Cardiac muscle cell (in vitro differentiated cells and primary cell): ENCODE measurements at regions not wholly inside any gene's neighbourhood (a gene's known extent, or its start where the extent isn't known, plus 50 kb on each side); places are given as distances from the start of the nearest gene placed in this dataset.

Experiments used
- DNase-seq, 2 donors: peaks; one replicate each; pipeline versions ENCODE4 v3.0.0 to v3.0.0-alpha.2; 2010 to 2017; ENCODE audit warnings: low read depth in 1 of 2, low spot score in 1 of 2
- H3K27ac ChIP-seq: fragments of 200-600 bp; sonication (generic); 2 replicates; pipeline ENCODE4 v1.5.1; 2016
- H3K27me3 ChIP-seq: fragments of 200-600 bp; sonication (generic); 2 replicates; pipeline ENCODE4 v1.6.0; 2016; ENCODE audit warnings: control low read depth
- H3K36me3 ChIP-seq: fragments of 200-600 bp; sonication (generic); 2 replicates; pipeline ENCODE4 v1.5.1; 2016; ENCODE audit warnings: control low read depth
- H3K4me1 ChIP-seq: fragments of 200-600 bp; sonication (generic); 2 replicates; pipeline ENCODE4 v1.8.1; 2017; ENCODE audit warnings: low read depth, mild to moderate bottlenecking, mixed run types
- H3K4me3 ChIP-seq: fragments of 200-600 bp; sonication (generic); 2 replicates; pipeline ENCODE4 v1.5.1; 2016; ENCODE audit warnings: mild to moderate bottlenecking
- H3K9me3 ChIP-seq: fragments of 200-600 bp; sonication (generic); 2 replicates; pipeline ENCODE4 v1.5.1; 2017; ENCODE audit warnings: low read depth, mild to moderate bottlenecking, control low read depth
- CTCF ChIP-seq: IDR thresholded peaks from 2 replicates; pipeline ENCODE4 v1.5.1; 2012; ENCODE audit warnings: low read depth, mild to moderate bottlenecking, low read length

- Histone ChIP-seq H3K36me3 (no peaks in the 10 kb centered on the region), H3K9me3 (no peaks in the 10 kb centered on the region), H3K4me3 (no peak overlapping the region), H3K27ac (no peak overlapping the region), H3K27me3 (no peaks in the 10 kb centered on the region), H3K4me1 (no peaks in the 10 kb centered on the region)
- no peak for DNase-seq
- no peak for TF ChIP-seq CTCF
Observed at GRCh38 chr1:4962836-4963235, 308.4 kb downstream of the AJAP1 start.

GRCh38 chr1:4961935-4962645 is 307.7 kb downstream of the AJAP1 start:
- no peak for DNase-seq
- no peak overlapping the region for H3K27ac ChIP-seq
- no peaks in the 10 kb centered on the region for H3K27me3 ChIP-seq
- no peak for TF ChIP-seq CTCF
- H3K4me3 ChIP-seq: no peak overlapping the region
- no peaks in the 10 kb centered on the region for H3K4me1 ChIP-seq
- H3K9me3 ChIP-seq: no peaks in the 10 kb centered on the region
- no peaks in the 10 kb centered on the region for H3K36me3 ChIP-seq

- Histone ChIP-seq H3K27ac (no peak overlapping the region), H3K4me1 (no peaks in the 10 kb centered on the region), H3K4me3 (no peak overlapping the region), H3K27me3 (no peaks in the 10 kb centered on the region), H3K36me3 (no peaks in the 10 kb centered on the region), H3K9me3 (no peaks in the 10 kb centered on the region)
- TF ChIP-seq CTCF: no peak
- no peak for DNase-seq
Observed at GRCh38 chr1:4960782-4961475, 306.5 kb downstream of the AJAP1 start.

- Histone ChIP-seq H3K4me1 (no peaks in the 10 kb centered on the region), H3K27ac (no peak overlapping the region), H3K9me3 (no peaks in the 10 kb centered on the region), H3K36me3 (no peaks in the 10 kb centered on the region), H3K4me3 (no peak overlapping the region), H3K27me3 (no peaks in the 10 kb centered on the region)
- no peak for DNase-seq
- no peak for TF ChIP-seq CTCF
Observed at GRCh38 chr1:4960336-4960735, 305.9 kb downstream of the AJAP1 start.

- Histone ChIP-seq H3K27ac (no peak overlapping the region), H3K9me3 (no peaks in the 10 kb centered on the region), H3K4me1 (no peaks in the 10 kb centered on the region), H3K4me3 (no peak overlapping the region), H3K36me3 (no peaks in the 10 kb centered on the region), H3K27me3 (no peaks in the 10 kb centered on the region)
- no peak for DNase-seq
- no peak for TF ChIP-seq CTCF
Observed at GRCh38 chr1:4959216-4959615, 304.8 kb downstream of the AJAP1 start.
